ENCODE measurements at regions not wholly inside any gene's neighbourhood (a gene's known extent, or its start where the extent isn't known, plus 50 kb on each side); places are given as distances from the start of the nearest gene placed in this dataset.

DNA sequence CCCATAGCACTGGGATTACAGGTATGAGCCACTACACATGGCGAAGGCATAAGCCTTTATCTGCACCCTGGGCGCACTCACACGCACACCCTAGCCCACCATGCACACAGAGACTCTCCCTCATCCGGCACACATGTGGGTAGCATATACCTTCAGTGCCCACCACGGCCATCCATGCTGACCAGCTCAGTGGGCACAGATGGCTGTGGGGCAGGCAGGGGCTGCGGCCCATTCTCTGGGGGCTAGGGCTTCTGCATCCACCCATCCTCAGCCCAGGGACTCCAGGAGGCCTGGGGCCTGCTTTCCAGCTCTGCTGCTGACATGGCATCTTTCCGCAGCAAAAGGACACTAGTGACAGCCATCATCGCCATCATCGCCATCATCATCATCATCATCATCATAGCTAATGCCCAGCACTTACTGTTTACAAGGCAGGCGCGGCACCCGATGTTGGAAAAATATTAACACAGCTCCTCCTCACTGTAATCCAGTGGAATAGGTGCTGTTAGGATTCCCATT lies 111.2 kb downstream of the NCOR2 start:
- no peak for DNase-seq

DNA sequence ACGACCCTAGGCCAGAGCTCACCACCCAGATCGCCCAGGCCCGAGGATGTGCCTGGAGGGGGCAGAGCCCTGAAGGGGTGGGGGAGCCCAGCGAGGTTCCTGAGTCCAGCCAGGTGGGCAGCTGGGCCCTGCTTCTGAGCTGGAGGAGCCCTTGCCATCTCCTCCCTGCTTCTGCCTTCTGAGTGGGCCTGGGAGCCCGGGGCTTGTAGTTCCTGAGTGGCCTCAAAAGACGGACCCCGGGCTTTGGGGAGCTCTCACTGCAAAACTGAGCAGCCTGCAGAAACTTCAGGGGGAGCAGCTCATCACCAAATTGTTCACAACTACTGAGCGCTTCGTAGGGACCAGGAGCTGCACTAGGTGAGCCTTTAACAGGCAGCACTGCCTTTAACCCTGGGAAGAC lies 112.1 kb downstream of the NCOR2 start:
- DNase-seq, result no peak

DNA sequence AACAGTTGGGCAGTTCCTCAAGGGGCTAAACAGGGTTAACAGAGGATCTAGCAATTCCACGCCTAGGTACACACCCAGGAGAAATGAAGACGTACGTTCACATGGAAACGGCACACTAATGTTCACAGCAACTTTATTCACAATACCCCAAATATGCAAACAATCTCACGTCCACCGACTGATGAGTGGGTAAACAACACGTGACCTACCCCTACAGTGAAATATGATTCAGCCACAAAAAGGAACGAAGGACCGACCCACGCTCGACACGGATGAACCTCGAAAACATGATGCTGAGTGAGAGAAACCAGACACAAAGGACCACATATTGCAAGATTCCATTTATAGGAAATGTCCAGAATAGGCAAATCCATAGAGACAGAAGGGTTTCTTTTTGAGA lies 112.7 kb downstream of the NCOR2 start:
- no peak for DNase-seq

DNA sequence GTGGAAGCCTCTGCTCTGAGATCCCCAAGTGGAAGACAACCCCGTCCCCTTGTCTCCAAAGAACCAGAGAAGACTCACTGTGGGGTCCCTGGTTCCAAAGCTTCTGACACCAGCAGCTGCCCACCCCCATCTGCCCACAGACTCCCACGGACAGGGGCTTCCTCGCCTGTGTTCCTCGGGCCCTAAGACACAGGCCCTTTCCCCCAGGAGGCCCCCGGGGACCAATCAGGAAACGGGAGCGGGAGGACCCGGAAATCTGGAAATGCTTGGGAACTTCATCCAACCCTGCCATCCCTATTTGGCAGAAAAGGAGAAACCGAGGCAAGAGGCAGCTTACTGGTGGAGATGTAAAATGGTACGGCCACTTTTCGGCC lies 113.1 kb downstream of the NCOR2 start:
- no peak for DNase-seq

DNA sequence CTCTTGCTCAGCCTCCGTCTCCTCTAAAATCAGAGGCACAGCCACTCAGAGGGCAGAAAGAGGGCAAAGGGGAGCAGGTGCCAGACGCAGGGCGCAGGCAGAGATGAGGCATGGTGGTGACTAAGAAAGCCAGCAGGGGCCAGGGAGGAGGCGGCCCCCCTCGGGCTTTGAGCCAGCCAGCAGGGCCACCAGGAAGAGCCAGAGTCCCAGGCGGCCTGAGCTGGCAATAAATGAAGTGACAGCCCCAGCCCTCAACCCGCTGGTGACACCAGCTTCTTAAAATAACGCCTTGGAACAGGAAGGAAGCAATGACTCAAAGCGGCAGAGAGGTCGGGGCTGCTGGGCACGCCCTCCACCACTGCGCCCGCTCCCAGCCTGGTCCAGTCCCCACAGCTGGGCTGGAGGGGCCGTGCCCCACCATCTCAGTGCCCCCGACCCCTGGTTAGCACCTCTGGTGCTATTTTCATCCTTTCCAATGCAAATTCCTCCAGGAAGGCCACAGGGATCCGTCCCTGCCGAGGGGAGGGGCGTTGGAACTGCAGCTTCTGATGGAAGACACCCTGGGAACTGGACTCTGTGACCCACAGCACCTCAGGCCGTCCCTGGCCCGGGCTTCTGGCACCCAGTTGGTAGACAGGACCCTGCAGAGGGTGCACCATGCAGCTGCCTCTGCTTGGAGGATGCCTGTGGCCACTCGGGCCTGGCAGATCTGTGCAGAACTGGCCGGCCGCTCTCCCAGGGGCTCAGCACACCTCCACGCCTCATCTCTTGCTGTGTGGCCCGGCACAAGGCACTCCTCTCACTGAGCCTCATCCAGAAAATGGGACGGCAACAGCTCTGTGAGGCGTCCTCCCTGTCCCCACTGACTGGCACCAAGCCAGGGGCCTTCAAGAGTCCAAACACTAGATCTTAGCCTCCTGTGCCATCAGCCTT lies 113.7 kb downstream of the NCOR2 start:
- DNase-seq, result peak; percentile 61

DNA sequence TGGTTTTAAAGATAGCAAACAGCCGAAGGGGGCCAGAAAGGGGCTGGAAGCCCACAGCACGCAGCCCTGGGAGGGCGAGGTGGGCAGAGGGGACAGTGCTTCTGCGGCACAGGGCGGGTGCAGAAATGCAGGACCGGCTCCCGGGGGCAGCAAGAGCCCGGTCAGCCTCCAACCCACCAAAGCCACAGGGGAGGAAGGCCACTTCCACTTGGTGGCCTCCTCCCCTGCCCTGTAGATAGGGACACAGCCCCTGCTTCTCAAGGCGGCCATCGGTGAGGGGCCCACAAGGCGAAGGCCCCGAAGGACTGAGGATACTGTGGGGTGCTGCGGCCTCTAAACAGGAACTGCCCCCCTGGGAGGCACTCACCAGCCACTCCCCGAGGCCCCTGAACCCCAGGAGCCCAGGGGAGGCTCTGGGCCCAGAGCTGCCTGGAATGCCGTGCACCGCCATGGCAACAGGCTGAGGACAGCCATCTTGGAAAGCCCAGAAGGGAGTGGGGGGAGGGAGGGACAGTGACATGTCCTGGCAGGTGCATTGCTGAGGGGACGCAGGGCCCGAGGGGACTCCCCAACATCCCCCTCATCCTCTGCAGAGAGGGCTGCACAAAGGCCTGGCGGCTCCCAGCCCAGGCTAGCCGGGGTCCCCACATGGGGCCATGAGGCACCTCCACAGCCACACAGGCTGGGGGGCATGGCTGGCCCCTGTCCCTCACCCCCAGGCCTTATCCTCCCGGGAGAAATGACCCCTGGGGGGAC lies 114.7 kb downstream of the NCOR2 start:
- no peak for DNase-seq

DNA sequence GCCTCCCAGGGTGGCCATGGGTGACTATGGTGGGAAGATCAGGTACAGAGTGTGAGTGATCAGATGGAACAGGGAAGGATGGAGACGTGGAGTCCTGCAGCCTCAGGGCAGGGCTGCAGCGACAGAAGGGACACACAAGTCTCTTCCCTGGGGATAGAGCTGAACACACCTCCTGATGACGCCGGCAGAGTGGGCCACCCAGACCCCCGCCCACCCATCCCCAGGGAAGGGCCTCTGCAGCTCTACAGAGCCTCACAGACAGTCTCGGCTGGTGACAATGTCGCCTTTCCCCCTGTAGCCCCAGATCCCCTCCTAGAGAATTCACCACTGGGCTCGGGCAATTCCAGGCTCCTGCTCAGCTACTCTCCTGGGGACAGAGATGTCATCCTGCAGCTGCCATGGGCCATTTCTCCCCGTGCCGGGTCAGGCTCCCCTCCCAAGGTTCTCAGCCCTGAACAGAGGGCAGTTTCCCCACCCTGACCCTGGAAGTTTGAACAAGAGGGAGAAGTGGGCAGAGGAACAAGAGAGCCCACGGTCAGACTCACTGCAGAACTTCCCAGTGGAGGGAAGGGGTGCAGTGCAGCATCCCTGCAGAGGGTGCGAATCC lies 115.7 kb downstream of the NCOR2 start:
- no peak for DNase-seq

DNA sequence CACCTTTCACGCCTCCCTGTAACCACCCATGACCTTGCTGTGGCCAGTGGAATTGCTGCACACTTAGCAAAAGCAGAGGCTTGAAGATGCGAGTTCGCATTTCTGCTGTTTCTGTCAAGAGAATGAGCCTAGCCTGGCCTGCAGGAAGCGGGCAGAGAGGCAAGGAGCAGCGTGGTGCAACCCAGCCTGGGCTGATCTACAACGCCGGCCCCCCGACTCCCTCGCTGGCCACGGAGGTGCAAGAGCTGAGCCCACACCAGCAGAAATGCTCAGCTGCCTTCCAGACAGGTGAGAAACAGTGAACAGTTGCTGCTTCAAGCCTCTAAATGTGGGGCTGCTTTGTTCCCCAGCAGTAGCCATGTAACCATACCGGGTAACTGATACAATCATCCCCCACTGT lies 116.4 kb downstream of the NCOR2 start:
- DNase-seq, result no peak

DNA sequence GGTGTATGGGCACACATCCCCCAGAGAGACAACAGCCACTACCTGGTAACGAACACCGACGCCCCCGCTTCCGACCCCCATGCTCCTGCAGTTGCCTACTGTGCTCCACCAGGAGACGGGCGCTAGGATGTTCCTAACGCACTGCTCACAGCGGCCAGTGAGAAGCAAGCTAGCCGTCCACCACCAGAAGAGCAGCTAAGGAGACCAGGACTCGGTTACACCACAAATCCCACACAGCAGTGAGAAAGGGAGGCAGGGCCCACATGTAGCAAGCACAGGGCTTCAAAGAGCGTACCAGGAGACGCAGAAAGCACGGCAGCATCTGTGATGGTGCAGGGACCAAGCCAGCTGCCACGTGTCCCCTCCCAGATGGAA lies 117.0 kb downstream of the NCOR2 start:
- DNase-seq, result no peak

DNA sequence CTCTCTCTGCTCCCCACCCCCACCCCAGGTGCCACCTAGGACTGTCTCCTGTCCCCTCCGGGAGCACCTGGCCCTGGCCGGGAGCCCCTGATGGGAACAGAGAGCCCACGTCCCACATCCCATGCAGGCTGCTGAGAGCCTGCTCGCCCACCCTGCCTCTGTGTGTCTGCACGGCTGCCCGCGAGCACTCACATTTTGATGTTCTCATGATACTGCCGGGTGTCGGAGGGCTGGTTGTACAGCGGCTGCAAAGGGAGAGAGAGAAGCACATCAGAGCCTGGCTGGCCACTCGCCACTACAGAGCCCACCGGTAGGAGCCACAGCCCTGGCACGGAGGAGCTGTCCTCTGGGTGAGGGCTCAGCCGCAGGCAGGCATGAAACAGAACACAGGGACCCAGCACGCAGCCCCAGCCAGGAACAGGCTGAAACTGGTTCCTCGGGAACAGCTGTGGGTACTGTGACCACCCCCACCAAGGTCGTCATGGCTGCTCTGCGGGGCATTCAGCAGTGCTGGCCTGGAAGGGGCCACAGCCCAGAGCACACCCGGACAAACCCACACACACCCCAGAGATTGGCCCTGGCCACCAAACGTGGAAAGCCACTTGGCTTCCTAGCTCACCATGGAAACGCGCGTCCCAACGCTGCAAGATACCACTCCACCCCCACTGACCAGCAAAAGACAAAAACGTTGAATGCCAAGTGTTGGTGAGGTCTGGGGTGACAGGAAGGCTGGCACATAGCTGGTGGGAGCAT lies 117.6 kb downstream of the NCOR2 start:
- DNase-seq, result no peak

DNA sequence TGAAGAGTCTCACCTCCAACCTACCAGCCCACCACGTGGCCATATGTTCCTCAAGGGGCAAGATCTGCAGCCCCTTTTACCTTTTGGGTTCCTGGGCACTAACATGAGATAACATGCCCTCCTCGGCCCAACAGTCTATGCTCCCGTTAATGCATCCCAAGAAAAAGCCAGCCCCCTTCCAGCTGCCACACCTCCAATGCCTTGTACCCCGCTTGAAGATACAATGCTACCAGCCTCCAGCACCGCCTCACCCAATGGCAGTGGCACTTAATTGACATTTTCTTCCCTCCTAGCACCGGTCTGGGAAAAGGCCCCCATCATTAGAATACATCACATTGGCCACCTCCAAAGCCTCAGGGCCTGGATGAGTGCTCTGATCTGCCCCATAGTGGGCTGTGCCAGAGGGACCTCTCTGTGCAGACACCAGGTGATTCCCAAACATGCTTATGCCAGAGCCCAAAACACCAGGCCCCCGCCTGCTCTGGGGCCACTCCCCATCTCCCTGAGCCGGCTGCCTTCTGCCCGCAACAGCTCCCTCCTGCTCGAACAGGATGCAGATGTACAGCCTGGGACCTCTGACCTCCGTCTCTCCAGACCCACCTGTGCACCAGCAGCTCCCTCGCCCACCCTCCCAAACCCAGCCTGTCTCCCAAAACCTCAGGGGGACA lies 118.3 kb downstream of the NCOR2 start:
- no peak for DNase-seq

DNA sequence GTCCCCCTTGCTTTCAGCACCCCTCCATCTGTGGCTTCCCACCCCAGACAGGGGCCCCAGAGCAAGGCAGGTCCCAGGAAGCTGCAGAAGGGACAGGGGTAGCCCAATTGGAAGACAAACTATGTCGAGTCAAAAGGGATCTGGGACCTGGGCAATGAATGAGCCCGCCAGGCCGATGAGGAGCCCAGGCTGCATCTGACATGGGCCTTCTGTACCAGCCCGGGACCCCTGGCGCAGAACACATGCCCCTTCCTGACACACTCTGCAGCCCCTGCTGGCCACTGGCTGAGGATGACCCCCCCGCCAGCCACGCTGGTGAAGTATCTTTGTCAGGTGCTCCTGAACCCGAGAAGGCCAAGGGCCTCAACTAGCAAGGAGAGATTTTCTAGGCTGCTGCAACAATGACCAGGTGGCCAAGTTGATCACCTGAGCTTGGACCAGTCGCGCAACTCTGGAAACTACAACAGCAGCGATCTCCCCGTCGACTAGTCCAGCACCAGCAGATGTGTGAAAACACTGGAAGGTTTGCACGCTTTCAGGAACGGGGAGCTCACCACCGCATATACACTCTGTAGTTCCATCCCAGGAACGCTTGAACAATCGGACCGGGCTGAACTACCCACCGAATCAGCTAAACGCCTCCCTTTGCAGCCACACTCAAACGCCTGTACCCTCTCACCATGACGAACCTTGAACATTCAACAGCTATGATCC lies 119.0 kb downstream of the NCOR2 start:
- no peak for DNase-seq

DNA sequence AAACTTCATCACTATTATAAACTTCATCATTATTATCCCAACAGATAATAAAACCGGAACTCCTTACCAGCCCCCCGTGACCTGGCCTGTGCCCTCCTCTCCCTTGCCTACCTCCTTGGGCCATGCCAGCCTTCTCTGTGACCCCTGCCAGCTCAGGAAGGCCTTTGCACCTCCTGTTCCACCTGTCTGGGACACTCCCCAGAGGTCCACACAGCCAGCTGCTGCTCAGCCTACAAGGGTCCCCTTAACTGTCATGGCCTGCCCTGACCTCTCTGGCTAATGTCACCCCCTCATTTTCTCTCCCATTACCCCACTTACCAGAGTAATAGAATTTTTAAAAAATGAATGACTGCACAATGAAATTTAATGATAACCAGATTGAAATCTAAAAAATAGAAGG lies 121.0 kb downstream of the NCOR2 start:
- DNase-seq, result no peak

DNA sequence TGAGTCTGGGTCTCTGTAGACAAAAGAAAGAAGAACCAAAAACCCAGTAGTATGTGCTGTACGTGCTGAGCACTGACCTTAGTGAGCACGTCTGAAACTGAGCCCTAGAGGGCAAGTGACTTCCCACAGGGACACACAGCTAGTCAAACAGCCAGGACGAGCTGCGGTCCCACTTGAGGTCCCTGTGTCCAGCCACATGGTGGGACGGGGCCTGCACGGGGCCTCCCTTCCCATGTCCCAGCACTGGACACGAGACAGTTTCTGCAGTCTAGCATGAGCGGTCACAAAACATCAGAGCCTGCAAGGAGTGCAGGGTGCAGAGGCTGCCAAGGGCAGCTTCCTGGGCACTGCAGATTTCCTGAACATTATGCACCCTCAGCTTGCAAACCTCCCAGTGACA lies 121.6 kb downstream of the NCOR2 start:
- no peak for DNase-seq

DNA sequence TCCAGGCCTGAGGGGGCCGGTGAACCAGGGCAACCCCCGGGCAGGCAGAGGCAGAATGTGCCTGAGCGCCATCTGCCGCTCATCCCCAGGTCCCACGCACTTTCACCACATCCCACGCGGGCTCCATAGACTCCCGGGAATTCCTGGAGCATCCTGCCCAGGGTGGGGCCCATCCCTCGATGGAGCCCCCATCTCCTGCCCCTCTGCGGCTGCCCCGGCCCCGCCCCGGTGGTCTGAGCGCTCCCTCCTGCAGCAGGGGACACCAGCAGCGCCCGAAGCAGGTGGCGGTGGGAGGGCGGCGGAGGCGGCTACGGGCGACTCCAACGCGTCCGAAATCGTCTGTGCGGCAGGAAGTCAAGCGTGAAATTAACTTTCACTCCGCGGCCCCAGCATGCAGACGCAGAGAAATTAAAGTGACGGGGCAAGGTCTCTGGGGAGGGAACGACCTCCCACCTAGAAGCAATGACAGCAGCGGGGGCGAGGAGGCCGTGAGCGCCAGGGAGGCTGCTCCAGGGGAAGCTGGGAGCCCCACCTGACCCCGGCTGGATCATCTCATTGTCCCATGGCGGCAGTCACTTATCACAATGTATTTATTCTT lies 122.2 kb downstream of the NCOR2 start:
- DNase-seq, result no peak

DNA sequence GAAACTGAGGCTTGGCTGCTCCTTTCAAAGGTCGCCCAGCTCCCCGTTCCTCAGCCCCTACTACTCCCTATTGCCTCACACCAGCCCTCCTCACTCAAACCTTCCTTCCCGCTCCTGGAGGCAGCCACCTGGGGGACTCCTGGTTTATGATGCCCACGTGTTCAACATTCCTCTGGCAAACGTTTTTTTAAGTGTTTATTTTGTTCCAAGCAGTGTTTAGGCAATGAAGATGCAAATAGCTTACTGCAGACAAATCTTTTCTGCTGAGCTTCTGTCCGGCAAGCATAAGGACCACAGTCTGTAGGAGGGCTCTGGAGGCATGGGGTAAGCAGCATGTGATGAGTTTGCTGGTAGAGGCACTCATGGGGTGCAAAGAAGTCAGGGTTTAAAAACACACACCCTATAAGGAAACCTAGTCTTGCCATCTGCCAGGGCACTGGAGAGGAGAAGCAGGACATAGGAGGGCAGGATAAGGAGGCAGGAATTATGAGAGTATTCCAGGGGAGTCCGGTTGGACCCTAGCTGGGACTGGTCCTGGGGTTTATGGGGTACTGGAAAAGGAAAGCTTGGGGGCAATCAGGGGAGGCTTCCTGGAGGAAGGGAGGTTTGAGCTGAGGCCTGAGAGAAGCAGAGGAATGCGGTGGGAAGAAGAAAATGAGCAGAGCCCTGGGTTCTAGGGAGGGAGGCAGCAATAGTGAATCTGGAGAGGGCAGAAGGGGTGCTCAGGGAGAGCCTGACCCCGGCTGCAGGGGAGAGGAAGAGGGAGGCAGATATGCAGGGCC lies 123.3 kb downstream of the NCOR2 start:
- no peak for DNase-seq

DNA sequence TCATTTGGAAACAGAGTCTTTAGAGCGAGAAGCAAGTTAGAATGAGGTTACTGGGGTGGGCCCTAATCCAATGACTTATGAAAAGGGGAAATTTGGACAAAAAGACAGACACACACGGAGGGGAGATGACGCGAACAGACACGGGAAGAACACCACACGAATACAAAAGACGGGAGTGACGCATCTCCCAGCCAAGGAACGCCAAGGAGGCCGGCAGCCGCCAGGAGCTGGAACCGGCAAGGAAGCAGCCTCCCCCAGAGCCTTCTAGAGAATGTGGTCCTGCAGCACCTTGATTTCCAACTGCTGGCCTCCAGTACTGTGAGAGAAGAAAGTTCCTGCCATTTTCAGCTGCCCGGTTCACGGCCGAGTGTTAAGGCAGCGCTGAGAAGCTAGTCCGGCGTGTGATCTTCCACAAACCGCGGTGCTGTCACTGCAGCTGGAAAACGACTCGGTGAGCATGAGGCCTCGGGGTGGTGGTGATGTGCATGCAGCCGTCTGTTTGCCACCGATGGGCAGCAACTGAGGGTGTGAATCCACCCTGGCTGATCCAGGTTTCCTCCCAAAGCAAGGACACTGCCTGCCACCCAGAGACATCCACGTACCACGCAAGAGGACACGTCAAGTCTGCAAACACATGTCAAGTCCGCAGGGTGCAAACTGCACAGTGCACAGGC lies 124.5 kb downstream of the NCOR2 start:
- no peak for DNase-seq

DNA sequence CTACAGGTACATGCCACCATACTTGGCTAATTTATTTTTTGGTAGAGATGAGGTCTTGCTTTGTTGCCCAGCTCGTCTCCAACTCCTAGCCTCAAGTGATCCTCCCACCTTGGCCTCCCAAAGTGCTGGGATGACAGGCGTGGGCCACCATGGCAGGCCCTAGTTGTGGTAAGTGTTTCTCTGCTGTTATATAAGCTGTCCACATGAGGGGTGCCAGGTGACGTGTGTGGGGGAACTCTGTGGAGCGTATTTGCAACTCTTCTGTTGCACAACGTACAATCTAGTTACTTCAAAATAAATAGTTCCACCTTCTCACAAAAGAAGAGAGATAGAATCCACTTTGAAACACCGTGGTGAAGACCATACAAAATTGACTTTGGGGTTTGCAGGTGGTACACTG lies 125.1 kb downstream of the NCOR2 start:
- DNase-seq, result no peak

DNA sequence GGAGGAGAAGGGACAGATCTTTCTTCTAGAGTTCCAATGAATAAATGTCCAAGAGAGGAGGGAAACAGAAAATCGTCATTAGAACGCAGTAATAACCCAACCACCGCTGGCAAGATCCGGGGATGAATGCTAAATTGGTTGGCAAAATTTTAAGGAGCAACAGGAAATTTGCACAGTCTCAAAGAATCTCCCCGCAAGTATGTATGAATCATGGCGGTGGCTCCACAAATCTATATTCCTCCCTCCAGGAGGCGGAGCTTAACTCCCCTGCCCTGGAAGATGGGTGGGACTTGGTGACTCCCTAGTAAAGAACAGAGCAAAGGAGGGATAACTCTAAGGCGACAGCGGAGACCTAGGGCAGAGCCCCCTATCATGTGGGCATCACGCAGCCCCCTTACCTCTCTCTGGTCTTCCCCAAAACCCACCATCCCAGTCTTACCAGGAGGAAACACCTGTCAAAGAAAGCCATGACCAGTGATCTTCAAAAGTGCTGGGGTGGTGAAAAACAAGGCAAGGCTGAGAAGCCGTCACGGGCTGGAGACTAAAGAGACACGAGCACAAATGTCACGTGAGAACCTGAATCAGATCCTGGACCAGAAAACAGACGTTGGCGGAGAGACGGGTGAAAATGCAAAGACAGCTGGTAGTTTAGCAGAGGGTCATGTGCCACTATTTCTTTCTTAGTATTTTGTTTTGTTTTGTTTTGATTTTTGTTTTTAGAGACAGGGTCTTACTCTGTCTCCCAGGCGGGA lies 125.8 kb downstream of the NCOR2 start:
- DNase-seq, result no peak
